ENCODE measurements at regions not wholly inside any gene's neighbourhood (a gene's known extent, or its start where the extent isn't known, plus 50 kb on each side); places are given as distances from the start of the nearest gene placed in this dataset.

- DNase-seq = no peak
- TF ChIP-seq POLR2A (IDR thresholded peaks at IDR 0.05; ENCODE audit: low read length) (no peak), GATA1 (IDR thresholded peaks at IDR 0.05; ENCODE audit: low read depth, low read length) (no peak)
These were observed 138.1 kb upstream of the ADAMTSL1 start for GRCh38 chr9:18335825-18336224.

DNA sequence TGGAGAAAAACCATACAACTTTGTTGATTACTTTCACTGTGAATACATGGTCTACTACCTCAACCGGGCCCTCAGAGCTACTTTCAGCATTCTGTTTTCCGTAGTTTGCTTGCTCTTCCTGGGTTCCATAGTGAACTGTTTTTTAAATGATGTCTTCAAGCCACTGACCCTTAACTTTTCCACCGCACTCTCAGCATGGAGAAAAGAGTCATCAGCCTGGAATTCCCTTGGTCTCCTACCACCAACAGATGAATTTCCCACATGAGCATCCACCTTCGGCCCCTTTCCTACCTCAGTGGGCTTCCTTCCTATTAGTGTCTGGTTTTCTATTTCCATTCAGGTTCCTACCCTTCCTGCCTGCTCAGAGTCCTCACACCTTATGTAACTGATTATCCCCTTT is 135.9 kb upstream of the ADAMTSL1 start:
- no peak for TF ChIP-seq POLR2A (IDR thresholded peaks at IDR 0.05; ENCODE audit: low read length)
- no peak for TF ChIP-seq GATA1 (IDR thresholded peaks at IDR 0.05; ENCODE audit: low read depth, low read length)
- DNase-seq = no peak

DNA sequence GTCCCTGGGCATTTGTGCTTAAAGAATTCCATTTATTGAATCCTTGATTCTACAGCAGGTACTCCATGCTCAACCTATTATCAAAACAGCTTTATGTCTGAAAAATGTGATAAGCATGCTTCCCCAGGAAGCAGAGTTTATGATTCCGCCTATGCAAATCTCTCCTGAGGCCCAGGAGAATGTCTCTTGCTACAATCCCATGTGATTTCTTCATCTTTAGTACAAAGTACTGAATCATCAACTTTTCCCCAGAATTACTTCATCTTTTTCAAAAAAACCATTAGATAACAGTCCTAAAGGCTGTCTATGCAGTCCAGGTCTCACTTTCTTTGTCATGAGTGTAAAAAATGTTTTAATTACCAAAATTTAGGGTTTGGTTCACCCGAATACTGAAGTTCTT is 130.2 kb upstream of the ADAMTSL1 start:
- TF ChIP-seq POLR2A (IDR thresholded peaks at IDR 0.05; ENCODE audit: low read length) = no peak
- TF ChIP-seq GATA1 (IDR thresholded peaks at IDR 0.05; ENCODE audit: low read depth, low read length) = no peak

DNA sequence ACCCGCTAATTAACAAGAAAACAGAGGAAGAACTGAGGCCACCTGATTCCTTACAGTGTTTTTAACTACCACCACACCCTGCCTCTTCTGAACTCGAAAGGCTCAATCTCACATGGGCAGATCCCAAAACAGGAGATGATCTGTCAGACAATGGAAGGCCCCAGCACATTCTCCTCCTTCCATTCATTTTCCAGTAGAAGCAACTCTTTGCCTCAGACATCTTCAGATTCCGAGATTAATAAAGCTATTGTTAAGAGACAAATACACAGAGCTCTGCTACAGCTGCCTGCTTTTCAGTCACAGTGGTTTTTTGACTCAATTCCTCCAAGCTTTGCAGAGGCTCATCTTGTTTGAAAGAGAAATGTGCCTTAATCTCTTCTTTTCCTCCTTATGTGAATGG is 127.2 kb upstream of the ADAMTSL1 start:
- no peak for DNase-seq
- TF ChIP-seq POLR2A (IDR thresholded peaks at IDR 0.05; ENCODE audit: low read length) = no peak
- no peak for TF ChIP-seq GATA1 (IDR thresholded peaks at IDR 0.05; ENCODE audit: low read depth, low read length)

More for the DNA sequence above, 130.2 kb upstream of the ADAMTSL1 start:
- DNase-seq = no peak

DNA sequence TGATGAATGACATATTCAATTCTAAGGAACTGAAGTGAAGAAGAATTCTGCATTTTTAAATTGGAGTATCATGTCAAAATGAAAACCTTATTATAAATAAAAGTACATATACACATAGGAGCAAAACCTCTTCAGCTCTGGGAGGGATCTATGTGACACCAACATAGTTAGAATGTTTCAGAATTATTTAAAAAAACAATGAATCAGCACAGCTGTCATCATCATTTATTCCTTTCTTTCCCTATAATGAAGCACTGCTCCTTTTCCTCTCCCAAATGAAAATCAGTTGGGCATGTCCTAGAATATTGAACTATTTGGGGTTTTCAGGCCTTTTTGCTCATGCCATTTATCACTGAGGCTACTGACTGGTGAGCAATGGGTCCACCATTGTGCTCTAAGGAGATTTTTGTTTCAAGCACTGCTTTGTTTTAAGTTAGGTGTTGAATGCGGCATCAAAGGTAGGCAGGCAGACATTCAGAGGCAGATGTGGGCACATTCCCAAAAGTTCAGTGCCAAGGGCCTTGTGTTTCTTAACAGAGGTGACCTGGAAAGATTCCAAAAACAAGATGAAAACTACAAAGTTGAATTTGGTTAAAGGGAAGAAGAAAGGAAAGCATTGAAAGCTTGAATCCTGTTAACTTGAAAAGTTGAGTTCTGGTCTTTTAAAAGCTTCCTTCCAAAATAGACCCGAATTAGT is 126.4 kb upstream of the ADAMTSL1 start:
- no peak for DNase-seq
- TF ChIP-seq POLR2A (IDR thresholded peaks at IDR 0.05; ENCODE audit: low read length) (no peak), GATA1 (IDR thresholded peaks at IDR 0.05; ENCODE audit: low read depth, low read length) (no peak)

- DNase-seq = no peak
- TF ChIP-seq GATA1 (IDR thresholded peaks at IDR 0.05; ENCODE audit: low read depth, low read length) (no peak), POLR2A (IDR thresholded peaks at IDR 0.05; ENCODE audit: low read length) (no peak)
These were observed 125.9 kb upstream of the ADAMTSL1 start for GRCh38 chr9:18348083-18348475.

- DNase-seq = no peak
These were observed 124.4 kb upstream of the ADAMTSL1 start for GRCh38 chr9:18349530-18349929.

DNA sequence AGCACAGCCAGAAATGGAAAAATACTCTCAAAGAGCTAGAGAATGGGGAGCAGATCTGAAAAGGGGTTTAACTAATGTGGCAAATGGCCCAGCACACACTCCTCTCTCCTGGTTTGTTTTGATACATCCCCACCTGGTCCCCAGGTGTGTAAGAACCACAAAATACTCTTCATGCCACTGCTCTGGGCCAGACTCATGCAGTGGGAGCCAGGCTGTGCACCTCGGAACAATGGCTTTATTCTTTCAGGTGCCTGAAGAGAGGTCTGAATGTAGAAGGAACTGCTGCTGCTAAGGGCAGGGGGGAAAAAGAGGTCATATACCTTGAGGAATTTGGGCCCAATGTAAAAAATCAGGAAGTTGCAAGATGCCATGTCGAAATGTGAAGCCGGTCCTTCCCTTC is 123.9 kb upstream of the ADAMTSL1 start:
- DNase-seq = no peak
- no peak for TF ChIP-seq POLR2A (IDR thresholded peaks at IDR 0.05; ENCODE audit: low read length)

More at GRCh38 chr9:18349530-18349929, 124.4 kb upstream of the ADAMTSL1 start:
- TF ChIP-seq GATA1 (IDR thresholded peaks at IDR 0.05; ENCODE audit: low read depth, low read length) (no peak), POLR2A (IDR thresholded peaks at IDR 0.05; ENCODE audit: low read length) (no peak)

- DNase-seq = no peak
- TF ChIP-seq GATA1 (IDR thresholded peaks at IDR 0.05; ENCODE audit: low read depth, low read length) (no peak), POLR2A (IDR thresholded peaks at IDR 0.05; ENCODE audit: low read length) (no peak)
These were observed 122.9 kb upstream of the ADAMTSL1 start for GRCh38 chr9:18350995-18351595.

GRCh38 chr9:18352711-18353110 is 121.2 kb upstream of the ADAMTSL1 start:
- no peak for TF ChIP-seq GATA1 (IDR thresholded peaks at IDR 0.05; ENCODE audit: low read depth, low read length)
- DNase-seq = no peak

GRCh38 chr9:18353473-18353872 is 120.5 kb upstream of the ADAMTSL1 start:
- no peak for DNase-seq

GRCh38 chr9:18357321-18357720 is 116.6 kb upstream of the ADAMTSL1 start:
- TF ChIP-seq GATA1 (IDR thresholded peaks at IDR 0.05; ENCODE audit: low read depth, low read length) = no peak
- TF ChIP-seq POLR2A (IDR thresholded peaks at IDR 0.05; ENCODE audit: low read length) = no peak
- DNase-seq = no peak

More at GRCh38 chr9:18353473-18353872, 120.5 kb upstream of the ADAMTSL1 start:
- TF ChIP-seq POLR2A (IDR thresholded peaks at IDR 0.05; ENCODE audit: low read length) (no peak), GATA1 (IDR thresholded peaks at IDR 0.05; ENCODE audit: low read depth, low read length) (no peak)

- no peak for DNase-seq
These were observed 115.6 kb upstream of the ADAMTSL1 start for GRCh38 chr9:18358325-18358724.

DNA sequence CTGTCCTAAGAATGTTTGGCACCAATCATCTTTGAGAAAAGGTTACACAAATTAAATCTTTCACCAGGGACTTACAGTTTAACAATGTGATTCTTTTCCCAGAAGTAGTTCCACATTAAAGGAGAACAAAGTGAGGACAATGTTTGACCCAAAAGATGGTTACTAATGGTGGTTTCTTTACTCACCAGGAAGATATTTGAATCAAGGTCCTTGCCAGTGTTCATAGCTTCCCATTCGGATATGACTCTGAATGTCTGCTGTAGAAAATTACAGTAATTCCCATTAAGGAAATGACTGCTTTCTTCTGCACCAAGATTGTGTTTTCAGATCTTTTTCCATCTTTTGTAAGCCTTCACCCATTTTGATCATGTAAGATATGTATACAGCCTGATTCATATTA is 114.6 kb upstream of the ADAMTSL1 start:
- DNase-seq = no peak
- no peak for TF ChIP-seq GATA1 (IDR thresholded peaks at IDR 0.05; ENCODE audit: low read depth, low read length)
- no peak for TF ChIP-seq POLR2A (IDR thresholded peaks at IDR 0.05; ENCODE audit: low read length)

More at GRCh38 chr9:18358325-18358724, 115.6 kb upstream of the ADAMTSL1 start:
- no peak for TF ChIP-seq POLR2A (IDR thresholded peaks at IDR 0.05; ENCODE audit: low read length)
- TF ChIP-seq GATA1 (IDR thresholded peaks at IDR 0.05; ENCODE audit: low read depth, low read length) = no peak

DNA sequence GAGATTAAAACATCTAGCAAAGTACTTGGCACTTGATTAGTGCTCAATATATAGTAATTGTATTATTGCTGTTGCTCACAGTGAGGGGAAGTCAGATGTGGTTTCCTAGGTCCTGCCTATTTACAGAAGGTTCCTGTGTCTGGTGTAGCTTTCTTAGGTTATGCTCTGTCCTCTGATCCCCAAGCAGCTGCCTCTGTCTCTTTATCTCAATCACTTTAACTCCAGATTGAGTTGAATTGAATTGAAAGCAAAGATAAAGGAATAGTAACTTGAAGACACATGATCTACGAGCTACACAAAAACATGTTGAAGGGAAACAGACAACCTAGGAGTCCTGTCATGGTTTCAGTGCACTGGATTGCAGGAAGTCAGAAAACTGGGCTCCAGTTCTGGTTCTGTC is 113.9 kb upstream of the ADAMTSL1 start:
- DNase-seq = no peak
- TF ChIP-seq POLR2A (IDR thresholded peaks at IDR 0.05; ENCODE audit: low read length) (no peak), GATA1 (IDR thresholded peaks at IDR 0.05; ENCODE audit: low read depth, low read length) (no peak)

Measured in erythroblast (primary cell).